Calu3 (cell line): ENCODE measurements at regions not wholly inside any gene's neighbourhood (a gene's known extent, or its start where the extent isn't known, plus 50 kb on each side); places are given as distances from the start of the nearest gene placed in this dataset.

Experiments
- BruUV-seq: library from RNA; stranded (reverse); fragments of 400-500 nt; replicated peaks from 2 replicates; lab custom pipeline; 2021; lab: Mats Ljungman, UMichigan
- CTCF ChIA-PET: fragments of 300-600 bp; sonication (Branson Sonifier 250); formaldehyde crosslinking; loops from one replicate; lab custom pipeline; 2022; ENCODE audit warnings: antibody characterized with exemption; lab: Charles Lee
- DNase-seq: peaks from one replicate; pipeline ENCODE4 v3.0.0; 2022
- H3K27ac Mint-ChIP-seq: one replicate; pipeline ENCODE4 v1.8.0; 2022; ENCODE audit warnings: mixed read lengths; ENCODE audit not compliant: unreplicated experiment
- H3K27me3 Mint-ChIP-seq: one replicate; pipeline ENCODE4 v1.8.0; 2022; ENCODE audit warnings: mixed read lengths; ENCODE audit not compliant: unreplicated experiment
- H3K36me3 Mint-ChIP-seq: one replicate; pipeline ENCODE4 v1.8.0; 2022; ENCODE audit warnings: mild to moderate bottlenecking, moderate library complexity, mixed read lengths; ENCODE audit not compliant: insufficient read depth, unreplicated experiment
- H3K4me1 Mint-ChIP-seq: one replicate; pipeline ENCODE4 v1.8.0; 2022; ENCODE audit warnings: mild to moderate bottlenecking, low read depth, mixed read lengths; ENCODE audit not compliant: unreplicated experiment
- H3K4me3 Mint-ChIP-seq: one replicate; pipeline ENCODE4 v1.8.0; 2022; ENCODE audit warnings: mild to moderate bottlenecking, low read depth, moderate library complexity, mixed read lengths; ENCODE audit not compliant: unreplicated experiment
- H3K9me3 Mint-ChIP-seq: one replicate; pipeline ENCODE4 v1.8.0; 2022; ENCODE audit warnings: low read depth, mixed read lengths; ENCODE audit not compliant: unreplicated experiment
- intact Hi-C: fragments of 100-400 bp; cut with micrococcal nuclease; formaldehyde crosslinking; loops from one replicate; pipeline ENCODE4 v1.10.0; 2022; ENCODE audit not compliant: unreplicated experiment
- TF ChIP-seq, protein P1 (sequence below): fragments of 200-600 bp; IDR thresholded peaks from one replicate; pipeline ENCODE4 v1.8.0; 2022; ENCODE audit warnings: antibody characterized with exemption; ENCODE audit not compliant: unreplicated experiment

DNA sequence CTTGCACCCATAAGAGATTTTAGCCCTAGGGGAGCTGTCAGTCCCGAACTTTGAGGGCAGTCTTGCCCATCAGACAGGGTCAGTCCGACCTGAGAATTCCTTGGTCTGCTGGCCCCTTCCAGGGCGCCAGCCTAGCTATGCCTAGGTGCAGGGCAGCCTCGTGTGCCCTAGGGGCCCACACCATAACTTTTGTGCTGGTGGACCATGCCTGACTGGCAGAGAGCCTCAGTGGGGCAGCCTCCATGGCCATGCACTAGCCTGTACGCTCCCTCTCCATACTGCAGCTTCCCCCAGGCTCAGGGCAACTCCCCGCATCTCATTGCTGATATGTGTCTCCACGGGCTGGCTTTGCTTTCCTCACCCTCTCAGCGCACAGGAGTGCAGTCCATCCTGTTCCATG, 835.8 kb upstream of the ALCAM start:
- Mint-ChIP-seq H3K36me3 (no peaks in the 10 kb centered on the region), H3K27me3 (no peaks in the 10 kb centered on the region), H3K27ac (no peak overlapping the region), H3K4me3 (no peak overlapping the region), H3K4me1 (no peaks in the 10 kb centered on the region), H3K9me3 (peaks cover 6% of the 10 kb centered on the region)
- CTCF ChIA-PET, result interaction anchor here (0.9 kb wide), 1 partner anchor 346 kb away, joined by 4 read pairs; no protein-coding TSS in a partner anchor
- BruUV-seq, result no TSS peak
- TF ChIP-seq, protein P1, sequence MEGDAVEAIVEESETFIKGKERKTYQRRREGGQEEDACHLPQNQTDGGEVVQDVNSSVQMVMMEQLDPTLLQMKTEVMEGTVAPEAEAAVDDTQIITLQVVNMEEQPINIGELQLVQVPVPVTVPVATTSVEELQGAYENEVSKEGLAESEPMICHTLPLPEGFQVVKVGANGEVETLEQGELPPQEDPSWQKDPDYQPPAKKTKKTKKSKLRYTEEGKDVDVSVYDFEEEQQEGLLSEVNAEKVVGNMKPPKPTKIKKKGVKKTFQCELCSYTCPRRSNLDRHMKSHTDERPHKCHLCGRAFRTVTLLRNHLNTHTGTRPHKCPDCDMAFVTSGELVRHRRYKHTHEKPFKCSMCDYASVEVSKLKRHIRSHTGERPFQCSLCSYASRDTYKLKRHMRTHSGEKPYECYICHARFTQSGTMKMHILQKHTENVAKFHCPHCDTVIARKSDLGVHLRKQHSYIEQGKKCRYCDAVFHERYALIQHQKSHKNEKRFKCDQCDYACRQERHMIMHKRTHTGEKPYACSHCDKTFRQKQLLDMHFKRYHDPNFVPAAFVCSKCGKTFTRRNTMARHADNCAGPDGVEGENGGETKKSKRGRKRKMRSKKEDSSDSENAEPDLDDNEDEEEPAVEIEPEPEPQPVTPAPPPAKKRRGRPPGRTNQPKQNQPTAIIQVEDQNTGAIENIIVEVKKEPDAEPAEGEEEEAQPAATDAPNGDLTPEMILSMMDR, result no peak
- no peak for DNase-seq
- intact Hi-C loops, result no loop called here

DNA sequence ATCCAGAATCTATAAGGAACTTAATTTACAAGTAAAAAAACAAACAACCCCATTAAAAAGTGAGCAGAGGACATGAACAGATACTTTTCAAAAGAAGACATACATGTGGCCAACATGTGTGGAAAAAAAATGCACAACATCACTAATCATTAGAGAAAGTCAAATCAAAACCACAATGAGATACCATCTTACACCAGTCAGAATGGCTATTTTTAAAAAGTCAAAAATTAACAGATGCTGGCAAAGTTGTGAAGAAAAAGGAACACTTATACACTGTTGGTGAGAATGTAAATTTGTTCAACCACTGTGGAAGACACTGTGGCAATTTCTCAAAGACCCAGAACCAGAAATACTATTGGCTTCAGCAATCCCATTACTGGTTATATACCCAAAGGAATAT, 830.0 kb upstream of the ALCAM start:
- H3K27ac Mint-ChIP-seq, result no peak overlapping the region
- CTCF ChIA-PET, result no interaction called here
- H3K4me3 Mint-ChIP-seq, result no peak overlapping the region
- peaks cover 6% of the 10 kb centered on the region for H3K9me3 Mint-ChIP-seq
- H3K4me1 Mint-ChIP-seq, result no peaks in the 10 kb centered on the region
- no TSS peak for BruUV-seq
- TF ChIP-seq, protein P1, result no peak
- H3K27me3 Mint-ChIP-seq, result no peaks in the 10 kb centered on the region
- no peaks in the 10 kb centered on the region for H3K36me3 Mint-ChIP-seq
- intact Hi-C loops, result no loop called here
- no peak for DNase-seq

DNA sequence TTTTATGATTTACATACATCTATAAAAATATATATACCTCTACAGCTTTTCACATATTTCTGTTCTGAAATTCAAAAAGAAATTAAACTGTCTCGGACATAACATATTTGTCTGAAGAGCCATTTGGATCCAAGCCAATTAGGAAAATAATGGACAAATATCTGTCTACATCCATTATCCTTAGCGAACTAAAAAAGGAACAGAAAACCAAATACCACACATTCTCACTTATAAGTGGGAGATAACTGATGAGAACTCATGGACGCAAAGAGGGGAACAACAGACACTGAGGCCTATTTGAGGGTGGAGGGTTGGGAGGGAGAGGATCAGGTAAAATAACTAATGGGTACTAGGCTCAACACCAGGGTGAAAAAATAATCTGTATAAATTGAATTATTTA, 829.4 kb upstream of the ALCAM start:
- CTCF ChIA-PET, result no interaction called here

DNA sequence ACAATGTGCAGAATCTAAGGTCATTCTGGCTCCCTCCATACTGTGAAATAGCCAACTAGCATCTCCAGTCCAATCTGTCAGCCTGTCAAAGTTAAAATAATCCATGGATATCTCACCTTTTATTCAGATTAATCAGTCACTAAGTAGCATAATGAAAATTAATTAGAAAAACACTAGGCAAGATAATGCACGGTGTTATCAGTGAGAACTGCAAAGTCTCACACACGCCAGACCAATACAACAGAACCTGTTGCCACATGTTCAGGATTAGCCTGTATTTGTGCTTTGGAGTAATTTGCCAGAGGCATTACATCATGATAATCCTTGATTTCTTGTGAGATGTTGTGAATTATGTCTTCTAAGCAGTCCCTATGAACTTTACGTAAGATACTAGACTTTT, 820.4 kb upstream of the ALCAM start:
- Mint-ChIP-seq H3K4me1 (no peaks in the 10 kb centered on the region), H3K27me3 (no peaks in the 10 kb centered on the region), H3K9me3 (no peaks in the 10 kb centered on the region), H3K4me3 (no peak overlapping the region), H3K36me3 (no peaks in the 10 kb centered on the region), H3K27ac (no peak overlapping the region)
- CTCF ChIA-PET, result no interaction called here
- DNase-seq, result no peak
- BruUV-seq, result no TSS peak
- intact Hi-C loops, result no loop called here
- TF ChIP-seq, protein P1, result no peak

More for the DNA sequence above, 829.4 kb upstream of the ALCAM start:
- Mint-ChIP-seq H3K27me3 (no peaks in the 10 kb centered on the region), H3K4me3 (no peak overlapping the region), H3K27ac (no peak overlapping the region), H3K4me1 (no peaks in the 10 kb centered on the region), H3K36me3 (no peaks in the 10 kb centered on the region), H3K9me3 (peaks cover 3% of the 10 kb centered on the region)
- no peak for DNase-seq
- intact Hi-C loops, result no loop called here
- TF ChIP-seq, protein P1, result no peak
- no TSS peak for BruUV-seq
